Astrocyte (in vitro differentiated cells and primary cell): ENCODE measurements at regions not wholly inside any gene's neighbourhood (a gene's known extent, or its start where the extent isn't known, plus 50 kb on each side); places are given as distances from the start of the nearest gene placed in this dataset.

Experiments used
- CTCF ChIP-seq: IDR thresholded peaks from 2 replicates; pipeline ENCODE4 v1.5.1; 2011; ENCODE audit warnings: low read depth, mild to moderate bottlenecking, inconsistent platforms, low read length, moderate library complexity; ENCODE audit not compliant: insufficient read depth
- EZH2 ChIP-seq: IDR thresholded peaks from 2 replicates; pipeline ENCODE4 v1.6.1; 2012; ENCODE audit warnings: mild to moderate bottlenecking, low read length, inconsistent platforms; ENCODE audit not compliant: insufficient read depth

GRCh38 chr12:58665375-58665774 is 254.9 kb downstream of the LRIG3 start:
- TF ChIP-seq CTCF (no peak), EZH2 (no peak)
